ENCODE measurements at regions not wholly inside any gene's neighbourhood (a gene's known extent, or its start where the extent isn't known, plus 50 kb on each side); places are given as distances from the start of the nearest gene placed in this dataset.

DNA sequence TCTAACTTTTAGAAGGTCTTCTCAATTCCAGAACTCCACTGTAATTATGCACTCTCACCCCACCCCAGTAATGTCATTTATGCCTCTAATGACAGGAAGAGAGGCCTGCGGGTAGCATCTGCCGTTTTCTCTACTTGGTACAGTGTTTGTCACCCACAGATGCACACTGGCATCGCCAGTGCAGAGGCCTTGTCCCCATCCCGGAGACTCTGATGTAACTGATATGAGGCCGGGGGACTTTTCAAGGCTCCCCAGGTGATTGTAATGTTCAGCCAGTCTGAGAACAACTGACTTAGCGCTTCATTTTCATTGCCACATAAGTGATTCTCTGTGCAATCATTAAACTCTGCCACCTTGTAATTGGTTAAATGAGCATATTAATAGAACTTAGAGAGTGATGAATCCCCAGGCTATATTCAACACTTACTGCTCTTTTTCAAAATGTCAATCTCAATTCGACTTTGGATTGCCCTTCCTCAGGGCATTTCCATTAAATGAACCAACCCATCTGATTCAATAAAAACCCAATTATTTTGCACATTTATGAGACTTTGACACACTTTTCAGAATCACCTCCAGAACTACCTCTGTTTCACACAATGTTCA is 113.2 kb downstream of the HERPUD2 start:
- DNase-seq (ENCODE audit: low read depth), result no peak

DNA sequence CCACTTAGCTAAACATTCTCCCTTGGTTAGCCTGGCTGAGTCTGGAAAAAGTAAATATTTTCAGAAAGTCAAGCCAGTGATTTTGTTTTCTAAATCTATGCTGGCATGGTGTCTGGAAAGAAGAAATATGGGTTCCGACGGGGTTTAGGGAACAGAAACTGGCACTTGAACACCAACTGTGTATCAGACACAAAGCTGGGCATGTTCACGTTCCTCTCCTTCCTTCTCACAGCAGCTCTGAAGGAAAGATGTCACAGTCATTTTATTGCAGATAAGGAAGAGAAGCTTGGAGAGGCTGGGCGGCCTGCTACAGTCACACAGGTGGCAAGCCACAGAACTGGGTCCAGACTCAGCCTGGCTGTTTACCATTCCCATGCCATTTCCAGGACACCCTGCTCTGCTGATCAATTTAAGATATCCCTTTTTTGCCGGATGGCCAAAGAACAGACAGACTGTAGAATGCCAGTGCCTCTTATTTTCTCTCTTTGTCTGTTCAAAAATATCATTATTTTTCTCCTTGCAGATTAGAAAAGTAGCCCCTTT is 118.8 kb downstream of the HERPUD2 start:
- no peak for DNase-seq (ENCODE audit: low read depth)

DNA sequence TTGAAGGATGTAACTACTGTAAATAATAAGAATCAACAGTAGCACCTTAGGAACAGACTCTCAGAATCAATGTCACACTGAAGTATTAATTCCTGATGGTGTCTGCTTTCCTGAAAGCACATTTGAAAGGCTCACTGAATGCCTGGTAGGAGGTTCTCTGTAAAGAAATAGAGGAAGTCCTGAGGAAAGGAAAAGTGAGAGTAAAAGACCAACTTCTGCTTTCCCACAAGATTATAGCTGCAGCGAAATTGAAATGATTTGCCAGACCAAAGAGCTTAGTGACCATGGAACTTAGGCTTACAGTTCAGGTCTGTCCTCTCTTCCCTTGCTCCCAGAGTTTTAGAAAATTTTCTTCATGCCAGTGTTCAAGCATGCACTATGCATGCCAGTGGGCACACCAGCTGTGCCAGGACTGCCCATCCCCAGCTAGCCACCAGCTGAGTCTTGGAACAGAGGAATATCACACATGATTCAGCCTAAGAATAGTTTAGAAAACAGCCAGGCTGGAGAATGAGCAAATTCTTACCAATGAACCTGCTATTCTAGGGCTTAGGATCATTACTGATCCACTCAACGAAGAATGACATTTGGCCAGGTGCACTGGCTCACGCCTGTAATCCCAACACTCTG is 123.2 kb downstream of the HERPUD2 start:
- DNase-seq (ENCODE audit: low read depth), result no peak

DNA sequence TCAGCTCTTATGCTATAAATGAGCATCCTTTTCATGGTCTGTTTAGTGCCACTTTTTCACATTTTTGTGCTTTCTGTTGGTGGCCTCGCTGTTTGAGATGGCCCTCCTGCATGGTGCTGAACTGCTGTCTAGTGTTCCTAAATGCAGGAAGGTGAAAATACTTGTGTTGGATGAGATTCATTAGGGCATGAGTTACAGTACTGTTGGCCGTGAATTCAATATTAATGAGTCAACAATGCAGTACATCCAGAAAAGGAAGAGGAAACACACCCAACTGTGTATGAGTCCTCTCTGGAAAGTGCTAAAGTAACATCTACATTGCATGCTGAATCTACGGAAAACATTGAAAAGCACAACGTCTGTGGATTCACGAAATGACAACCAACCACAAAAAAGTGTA is 124.0 kb downstream of the HERPUD2 start:
- no peak for DNase-seq (ENCODE audit: low read depth)

DNA sequence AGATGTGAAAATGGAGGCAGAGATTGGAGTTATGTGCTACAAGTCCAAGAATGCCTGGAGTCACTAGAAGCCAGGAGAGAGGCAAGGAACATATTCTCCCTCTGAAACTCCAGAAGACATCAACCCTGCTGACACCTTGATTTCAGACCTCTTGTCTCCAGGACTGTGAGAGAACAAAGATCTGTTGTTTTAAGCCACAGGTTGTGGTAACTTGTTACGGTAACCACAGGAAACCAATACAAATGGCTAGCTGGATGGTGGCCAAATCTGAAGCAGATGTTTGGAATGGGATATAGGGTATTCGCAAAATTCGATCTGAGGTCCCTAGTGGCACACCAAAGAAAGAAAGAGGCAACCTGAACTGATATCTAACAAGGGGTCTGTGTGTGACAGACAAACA is 129.0 kb downstream of the HERPUD2 start:
- DNase-seq (ENCODE audit: low read depth), result no peak

DNA sequence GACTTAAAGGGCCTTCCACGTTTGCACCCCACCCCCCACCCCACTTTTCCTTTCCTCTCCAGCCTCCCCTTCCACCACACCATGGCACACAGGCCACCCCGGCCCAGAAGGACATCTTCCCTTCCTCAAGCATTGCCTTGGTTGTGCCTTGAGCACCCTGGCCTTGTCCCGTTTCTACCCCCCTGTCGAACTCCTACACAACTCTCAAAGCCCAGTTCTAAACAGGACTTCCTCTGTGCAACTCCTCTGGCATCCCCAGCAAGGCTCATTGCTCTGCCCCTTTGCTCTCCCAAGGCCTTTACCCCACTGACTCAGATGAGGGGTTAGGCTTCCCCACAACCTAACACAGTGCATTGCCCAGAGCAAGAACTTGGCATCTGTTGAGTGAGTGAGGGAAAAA is 136.1 kb downstream of the HERPUD2 start:
- DNase-seq (ENCODE audit: low read depth), result no peak

DNA sequence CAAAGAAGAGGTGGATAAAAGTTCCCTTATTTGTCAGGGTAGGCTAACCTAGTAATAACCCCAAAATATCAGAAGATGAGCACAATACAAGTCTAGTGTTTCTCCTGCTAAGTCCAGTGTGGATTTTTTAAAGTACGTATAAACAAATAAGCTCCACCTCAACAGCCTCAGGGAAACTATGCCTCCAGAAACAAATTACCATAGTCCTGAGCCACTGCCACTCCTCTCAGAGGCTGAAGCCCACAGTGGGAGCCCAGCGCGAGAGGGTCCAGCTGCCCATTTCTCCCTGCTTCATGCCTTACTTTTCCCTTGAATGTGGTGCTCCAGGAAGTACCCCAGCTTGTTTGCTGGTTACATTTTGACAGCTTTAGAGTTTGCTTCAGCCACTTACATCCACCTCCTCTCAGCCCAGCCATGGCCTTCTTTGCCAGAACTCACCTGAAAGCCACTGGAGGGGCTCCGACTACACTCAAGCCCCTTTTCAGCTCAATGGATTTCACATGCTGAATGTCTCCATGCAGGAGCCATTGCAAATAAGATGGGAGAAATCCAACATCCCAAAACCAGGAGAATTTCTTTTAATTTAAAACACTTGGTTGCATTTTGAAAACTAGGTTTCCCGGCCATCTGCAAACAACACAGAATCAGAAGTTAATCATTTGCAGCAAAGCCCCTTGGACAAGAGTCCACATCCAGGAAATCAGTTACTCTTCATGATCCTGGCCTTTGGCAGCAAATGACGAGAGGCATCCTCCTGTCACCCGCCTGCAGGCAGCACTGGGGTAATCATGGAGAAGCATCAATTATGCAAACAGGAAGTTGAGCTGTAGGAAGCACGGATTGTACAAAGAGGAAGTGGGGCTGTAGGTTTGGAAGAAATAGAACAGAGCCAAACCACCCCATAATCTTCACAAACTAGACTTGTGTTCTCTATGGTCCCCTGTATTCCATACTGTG is 138.1 kb downstream of the HERPUD2 start:
- no peak for DNase-seq (ENCODE audit: low read depth)

DNA sequence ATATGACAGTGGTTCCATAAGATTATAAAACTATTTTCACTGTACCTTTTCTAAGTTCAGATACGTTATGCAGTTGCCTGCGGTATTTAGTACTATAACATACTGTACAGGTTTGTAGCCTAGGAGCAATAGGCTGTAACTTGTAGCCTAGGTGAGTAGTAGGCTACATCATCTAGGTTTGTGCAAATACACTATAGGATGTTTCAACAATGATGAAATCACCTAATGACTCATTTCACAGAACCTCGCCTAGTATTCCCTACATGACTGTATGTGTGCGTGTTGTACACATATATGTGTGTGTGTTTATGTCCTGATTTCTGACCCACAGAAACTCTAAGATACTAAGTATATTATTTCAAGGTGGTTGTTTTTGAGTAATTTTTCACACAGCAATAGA is 139.0 kb downstream of the HERPUD2 start:
- DNase-seq (ENCODE audit: low read depth), result peak; percentile 4

DNA sequence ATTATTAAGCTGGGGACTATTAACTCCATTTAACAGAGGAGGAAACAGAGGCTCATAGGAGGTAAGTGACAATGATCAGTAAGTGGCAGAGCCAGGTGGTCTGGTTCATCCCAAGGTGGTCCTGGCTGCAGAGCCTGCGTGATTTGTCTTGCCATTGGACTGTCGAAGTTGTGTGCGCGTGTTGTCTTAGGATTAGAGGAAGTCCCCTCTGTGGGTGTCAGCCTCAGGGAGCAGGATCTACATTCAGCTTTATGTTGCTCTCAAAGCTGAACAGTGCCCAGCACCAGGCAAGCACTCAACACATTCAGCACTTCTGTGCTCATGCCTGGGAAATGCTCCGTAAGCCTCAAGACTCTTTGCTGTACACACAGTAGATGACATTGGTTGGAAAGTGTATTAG is 139.5 kb downstream of the HERPUD2 start:
- no peak for DNase-seq (ENCODE audit: low read depth)

DNA sequence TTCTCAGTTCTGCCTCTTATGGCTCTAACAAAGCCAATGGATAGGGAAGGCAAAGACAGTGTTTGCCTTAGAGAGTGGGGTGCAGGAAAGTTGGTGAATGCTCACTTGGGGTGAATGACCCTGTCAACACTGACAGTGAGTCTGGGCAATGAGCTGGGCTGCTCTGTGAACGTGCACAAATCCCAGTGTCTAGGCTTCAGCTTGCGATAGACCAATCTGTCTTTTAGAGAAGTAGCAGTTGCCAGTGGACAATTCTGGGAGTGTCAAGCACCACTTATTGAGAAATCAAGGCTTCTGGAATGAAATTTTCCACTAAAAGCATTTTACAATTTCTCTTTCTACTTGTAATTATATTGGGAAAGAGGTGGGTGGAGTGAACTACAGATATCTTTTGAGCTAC is 141.4 kb downstream of the HERPUD2 start:
- no peak for DNase-seq (ENCODE audit: low read depth)

DNA sequence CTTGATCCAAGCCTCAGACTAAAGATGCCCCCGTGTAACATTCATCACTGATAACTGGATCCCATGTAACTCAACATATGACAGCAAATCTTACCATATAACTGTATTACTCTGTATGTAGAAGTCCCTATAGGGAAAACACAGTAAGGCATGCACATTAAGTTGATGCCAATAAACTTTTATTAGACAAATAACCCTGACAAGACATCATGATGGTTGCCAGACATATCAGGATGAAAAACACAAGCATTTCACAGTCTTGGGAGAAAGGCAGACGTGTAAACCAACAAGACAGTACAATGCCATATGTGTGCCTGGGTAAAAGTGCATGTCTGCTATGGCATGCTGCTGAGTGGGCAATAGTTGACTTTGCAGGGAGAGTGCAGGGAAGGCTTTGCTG is 142.2 kb downstream of the HERPUD2 start:
- DNase-seq (ENCODE audit: low read depth), result no peak

DNA sequence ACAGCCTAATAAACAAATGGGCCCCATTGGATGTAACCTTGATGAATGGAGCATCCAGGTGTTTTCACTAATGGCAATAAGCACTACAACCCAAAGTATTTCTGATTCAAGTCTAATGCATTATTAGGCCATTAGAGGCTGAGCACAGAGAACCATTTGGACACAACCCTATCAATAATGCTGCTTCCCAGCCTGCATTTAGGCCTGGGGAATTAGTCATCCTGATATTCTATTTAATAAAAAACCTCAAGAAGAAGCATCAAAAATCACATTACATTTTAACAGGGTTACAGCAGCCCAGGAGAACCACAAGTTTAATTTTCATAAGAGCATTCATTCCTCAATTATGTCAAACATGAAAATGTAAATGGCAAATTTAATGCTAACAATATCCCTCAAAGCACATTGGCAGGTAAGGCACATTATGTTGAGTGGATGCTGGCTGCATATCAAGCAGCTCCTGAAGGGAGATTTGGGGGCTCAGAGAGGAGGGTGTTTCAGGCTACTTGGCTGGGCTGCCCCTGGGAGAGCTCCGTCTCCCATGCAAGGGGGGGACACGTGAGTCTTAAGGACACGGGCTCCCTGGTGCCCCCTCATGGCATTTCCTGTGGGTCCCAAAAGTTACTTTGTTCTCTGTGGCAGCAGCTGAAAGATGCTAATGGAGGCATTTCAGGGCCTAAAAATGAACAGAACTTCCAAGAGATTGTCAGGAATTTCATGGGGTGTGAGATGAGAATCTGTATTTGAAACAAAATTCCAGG is 143.4 kb downstream of the HERPUD2 start:
- DNase-seq (ENCODE audit: low read depth), result no peak

DNA sequence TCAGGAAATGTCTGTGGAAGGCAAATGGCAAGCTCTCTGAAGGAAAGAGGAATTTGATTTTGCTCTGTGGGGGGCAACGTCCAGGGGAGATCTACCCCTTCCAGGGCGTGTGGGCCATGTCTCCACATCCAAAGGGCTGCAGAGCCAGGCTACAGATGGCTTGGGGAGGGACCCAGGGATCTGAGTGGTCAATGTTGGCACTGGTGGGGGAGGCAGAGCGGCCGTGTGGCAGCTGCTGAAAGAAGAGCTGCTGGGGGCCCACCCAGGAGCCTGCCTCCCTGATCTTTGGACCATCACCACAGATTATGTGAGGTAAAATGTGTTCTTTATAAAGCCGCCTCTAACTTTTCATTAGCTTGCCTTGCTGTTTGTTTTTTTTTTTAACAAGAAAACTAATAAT is 144.1 kb downstream of the HERPUD2 start:
- no peak for DNase-seq (ENCODE audit: low read depth)

DNA sequence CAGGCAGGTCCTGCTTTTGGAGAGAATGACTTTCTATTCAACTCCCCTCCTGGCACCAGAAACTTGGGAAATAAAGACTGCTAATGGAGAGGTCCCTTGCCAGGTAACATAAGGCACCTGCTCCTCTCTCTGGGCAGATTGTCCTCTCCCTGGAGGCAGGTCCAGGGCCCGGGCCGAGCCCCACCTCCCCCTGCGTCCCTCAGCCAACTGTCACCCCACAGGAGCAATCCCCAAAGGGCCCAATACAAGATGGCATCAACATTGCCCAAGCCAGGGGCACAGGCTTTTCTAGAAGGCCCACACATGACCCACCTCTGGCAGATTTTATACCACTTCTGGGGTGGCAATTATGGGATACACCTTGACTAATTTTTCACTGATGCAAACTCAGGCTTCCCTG is 145.2 kb downstream of the HERPUD2 start:
- DNase-seq (ENCODE audit: low read depth), result no peak

DNA sequence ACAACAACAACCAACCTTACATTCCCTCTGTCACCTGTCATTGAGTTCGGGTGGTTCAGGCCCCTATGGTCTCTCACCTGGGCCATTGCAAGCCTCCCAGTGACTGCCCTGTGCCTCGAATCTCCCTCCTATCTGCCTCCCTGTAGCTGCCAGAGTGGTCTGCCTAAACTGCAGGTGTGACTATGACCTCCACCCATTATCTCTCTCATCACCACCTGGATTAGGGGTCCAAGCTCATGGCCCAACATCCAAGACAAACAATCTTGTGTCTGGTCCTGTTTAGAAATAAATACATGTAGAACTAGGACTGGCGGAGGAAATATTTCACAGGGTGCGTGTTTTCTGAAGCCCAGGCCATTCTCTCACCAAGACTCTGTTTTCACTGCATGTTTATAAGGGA is 146.6 kb downstream of the HERPUD2 start:
- no peak for DNase-seq (ENCODE audit: low read depth)

DNA sequence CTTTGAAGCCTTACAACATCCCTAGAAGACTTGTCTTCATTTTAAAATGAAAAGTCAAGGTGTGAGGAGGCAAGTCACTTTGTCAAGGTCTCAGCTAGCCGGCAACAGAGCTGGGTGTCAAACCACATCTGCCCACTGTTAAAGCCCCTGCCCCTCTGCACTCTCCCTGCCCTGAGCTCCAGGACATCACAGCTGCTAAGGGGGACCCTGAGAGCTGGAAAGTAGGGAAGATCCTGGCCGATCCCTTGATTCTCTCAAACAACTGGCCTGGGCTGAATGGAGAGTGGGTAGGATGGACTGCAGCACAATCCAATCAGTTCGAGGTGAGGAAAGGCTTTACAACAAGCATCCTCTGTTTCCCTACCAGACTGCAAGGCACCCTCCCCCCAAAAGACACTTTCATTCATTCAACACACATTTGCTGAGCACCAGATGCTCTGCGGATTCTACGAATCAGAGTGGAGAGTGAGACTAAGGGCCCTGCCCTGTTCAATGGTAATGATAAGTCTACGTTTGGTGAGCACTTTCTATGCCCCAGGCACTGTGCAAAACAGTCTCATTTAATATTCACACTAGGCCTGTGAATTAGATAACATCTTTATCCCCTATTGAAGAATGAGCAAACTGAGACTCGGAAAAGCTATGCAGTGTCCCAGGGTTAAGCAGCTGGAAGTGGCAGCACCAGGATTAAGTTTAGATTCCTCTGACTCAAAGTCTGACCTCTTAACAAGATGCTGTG is 148.1 kb downstream of the HERPUD2 start:
- DNase-seq (ENCODE audit: low read depth), result no peak

DNA sequence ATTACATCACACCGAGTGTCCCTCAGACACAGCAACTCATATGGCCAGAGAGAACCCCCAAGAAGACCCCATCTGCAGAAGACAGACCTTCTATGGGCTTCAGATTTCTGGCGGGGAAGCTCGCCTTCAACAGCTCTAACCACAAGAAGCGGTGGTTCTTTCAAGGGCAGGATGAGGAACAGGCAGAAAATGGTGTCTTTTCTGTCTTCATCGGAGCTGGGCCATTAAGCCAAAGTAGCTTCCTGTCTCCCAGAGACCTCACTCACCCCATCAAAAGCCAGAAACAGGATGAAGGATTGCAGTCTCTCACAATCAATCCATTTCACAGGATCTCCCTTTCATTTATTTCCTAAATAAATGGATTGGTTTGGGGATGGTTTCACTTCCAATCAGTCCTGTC is 149.1 kb downstream of the HERPUD2 start:
- no peak for DNase-seq (ENCODE audit: low read depth)

DNA sequence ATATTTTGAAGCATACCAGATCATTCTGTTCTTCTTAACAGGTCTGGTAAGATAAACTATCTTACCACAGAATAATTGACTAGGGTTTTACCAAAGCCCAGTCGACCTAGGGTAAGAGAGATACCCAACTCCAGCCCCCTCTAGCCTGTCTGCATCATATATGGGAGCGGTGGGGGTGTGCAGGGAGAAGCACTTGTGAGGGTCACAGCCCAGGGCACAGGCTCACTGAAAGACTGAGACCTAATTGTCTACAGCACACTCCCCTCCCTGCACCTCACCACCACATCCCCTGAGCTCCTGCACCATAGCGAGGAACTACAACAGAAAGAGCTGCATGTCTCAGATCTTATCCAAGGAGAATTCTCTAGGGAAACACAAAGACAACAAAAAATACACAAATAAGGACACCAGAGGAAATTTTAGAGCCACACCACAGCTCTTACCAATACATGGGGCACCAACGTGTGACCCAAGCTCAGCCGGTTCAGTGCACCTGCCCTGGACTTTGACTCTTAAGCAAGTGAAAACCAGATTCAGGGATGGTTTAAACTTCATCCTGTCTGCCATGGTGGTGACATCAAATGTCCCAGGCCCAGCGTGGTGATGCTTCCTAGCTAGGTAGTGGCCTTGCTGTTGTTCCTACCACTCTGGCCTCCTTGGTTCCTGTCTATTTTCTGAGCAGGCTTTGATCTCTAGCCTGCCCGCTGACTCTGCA is 150.8 kb downstream of the HERPUD2 start:
- DNase-seq (ENCODE audit: low read depth), result no peak

DNA sequence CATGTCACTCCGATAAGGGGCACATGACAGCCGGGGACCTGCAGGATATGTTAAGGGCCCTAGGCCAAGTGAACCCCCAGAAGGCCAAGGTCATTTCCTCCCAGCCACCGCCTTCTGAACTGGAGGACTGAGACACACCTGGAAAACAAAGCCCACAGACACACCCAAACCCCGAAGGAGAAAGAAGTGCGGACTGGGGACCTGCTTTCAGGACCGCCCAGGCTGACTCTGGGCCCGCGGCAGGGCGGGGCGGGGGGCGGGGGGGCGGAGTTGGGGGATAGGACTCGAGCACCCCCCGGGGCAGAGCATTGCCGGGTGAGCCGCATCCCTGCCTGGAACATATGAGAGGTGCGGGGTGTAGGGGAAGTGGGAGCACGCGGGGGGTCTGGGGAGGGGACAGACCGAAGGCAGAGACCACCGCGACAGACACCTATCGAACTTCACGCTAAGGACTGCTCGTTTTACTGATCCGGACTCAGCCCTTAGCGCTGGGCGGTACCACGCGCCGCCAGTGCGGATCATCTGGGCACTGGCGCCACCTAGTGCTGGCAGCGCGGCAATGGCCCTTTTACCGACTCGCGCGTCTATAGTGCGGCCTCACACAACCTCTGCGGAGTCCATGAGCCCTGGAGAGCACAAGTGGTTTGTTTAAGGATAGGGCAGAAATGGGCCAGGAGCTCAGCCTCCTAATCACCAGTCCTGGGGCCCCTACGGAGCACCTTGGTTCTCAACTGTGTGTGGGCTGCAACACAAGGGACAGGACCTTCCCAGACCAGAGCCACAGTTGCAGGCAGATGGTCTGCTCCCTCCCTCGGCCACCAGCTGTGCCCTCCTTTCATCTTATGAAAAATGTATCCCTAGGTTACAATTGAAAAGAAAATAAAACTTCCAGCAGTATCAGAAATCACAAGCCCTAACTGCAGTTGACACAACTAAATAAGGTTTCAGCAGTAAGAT is 157.6 kb downstream of the HERPUD2 start:
- no peak for DNase-seq (ENCODE audit: low read depth)

DNA sequence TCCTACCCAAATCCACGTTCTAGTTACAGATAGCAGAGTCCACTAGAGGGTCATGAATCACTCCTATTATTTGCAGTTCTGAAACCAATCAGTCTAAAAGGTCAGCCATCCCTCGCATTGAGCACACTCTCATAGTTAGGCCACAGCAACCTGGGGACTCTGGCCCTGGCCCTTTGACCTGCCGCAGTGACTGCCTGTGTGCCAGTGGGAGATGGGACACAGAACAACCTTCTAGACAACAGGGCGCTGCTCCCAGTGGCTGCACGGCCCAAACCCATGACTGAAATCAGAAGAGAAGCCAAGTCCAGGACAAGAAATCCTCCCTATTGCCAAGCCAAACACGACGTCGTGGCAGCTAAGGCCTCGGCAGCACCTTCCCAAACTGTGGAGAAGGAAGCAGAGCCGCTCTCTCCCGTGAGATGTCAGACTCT is 158.5 kb downstream of the HERPUD2 start:
- DNase-seq (ENCODE audit: low read depth), result no peak

Data from HS-5 (cell line).